B cell (primary cell): ENCODE measurements at regions not wholly inside any gene's neighbourhood (a gene's known extent, or its start where the extent isn't known, plus 50 kb on each side); places are given as distances from the start of the nearest gene placed in this dataset.

Experiments
- ATAC-seq: fragments of 200-7000 bp; cut with Tn5 transposase; one replicate; pipeline ENCODE4 v1.10.0; 2021; ENCODE audit warnings: low read depth, mild to moderate bottlenecking, moderate number of reproducible peaks, moderate library complexity
- CTCF ChIA-PET: fragments of 350-600 bp; sonication (Branson Sonifier 250); formaldehyde crosslinking; loops from one replicate; lab custom pipeline; 2021; ENCODE audit warnings: antibody characterized with exemption, inconsistent platforms; lab: Charles Lee
- POLR2A ChIA-PET: fragments of 350-600 bp; sonication (Branson Sonifier 250); formaldehyde crosslinking; loops from one replicate; lab custom pipeline; 2021; ENCODE audit warnings: antibody characterized with exemption; lab: Charles Lee
- DNase-seq: peaks from one replicate; pipeline ENCODE4 v3.0.0; 2013
- H2AFZ ChIP-seq: 2 replicates; pipeline ENCODE4 v1.6.1; 2012; ENCODE audit warnings: mild to moderate bottlenecking, low read depth, low read length; ENCODE audit not compliant: insufficient read depth, poor library complexity, severe bottlenecking
- H3K27ac ChIP-seq, 2 donors: 1 replicate in 1 of 2; 2 replicates in 1 of 2; pipeline ENCODE4 v1.5.1; 2012 to 2013; ENCODE audit warnings: low read length in 2 of 2, mild to moderate bottlenecking in 2 of 2, moderate library complexity in 1 of 2
- H3K27me3 ChIP-seq, 4 experiments: fragments of 200-600 bp in 1 of 4; sonication (generic) in 1 of 4; replicated peaks in 1 of 4; 1 replicate in 2 of 4; 2 replicates in 2 of 4; pipeline versions ENCODE4 v1.6.1 to v1.7.0; 2013 to 2016; ENCODE audit warnings: low read length in 3 of 4, mild to moderate bottlenecking in 2 of 4, mixed read lengths in 1 of 4, moderate library complexity in 1 of 4; ENCODE audit not compliant: insufficient read depth in 4 of 4, control insufficient read depth in 3 of 4; ENCODE audit errors: control extremely low read depth in 1 of 4
- H3K36me3 ChIP-seq, 2 experiments: replicated peaks in 1 of 2; 1 replicate in 1 of 2; 2 replicates in 1 of 2; pipeline versions ENCODE4 v1.6.1 to v1.7.1; 2013; ENCODE audit warnings: low read length in 1 of 2; ENCODE audit not compliant: insufficient read depth in 2 of 2, control insufficient read depth in 1 of 2; ENCODE audit errors: control extremely low read depth in 1 of 2, extremely low read depth in 1 of 2
- H3K4me1 ChIP-seq, 2 donors: fragments of 200-600 bp in 1 of 2; sonication (generic) in 1 of 2; 1 replicate in 1 of 2; 2 replicates in 1 of 2; pipeline versions ENCODE4 v1.5.1 to v1.6.1; 2013 to 2017; ENCODE audit warnings: low read length in 2 of 2; ENCODE audit not compliant: control insufficient read depth in 2 of 2, insufficient read depth in 2 of 2
- H3K4me2 ChIP-seq: replicated peaks from 2 replicates; pipeline ENCODE3; 2012; ENCODE audit warnings: mild to moderate bottlenecking, low read depth, low read length; ENCODE audit not compliant: poor library complexity, severe bottlenecking
- H3K4me3 ChIP-seq, 5 experiments: fragments of 200-600 bp in 1 of 5; sonication (generic) in 1 of 5; 1 replicate in 3 of 5; 2 replicates in 2 of 5; pipeline versions ENCODE4 v1.5.1 to v1.7.0; 2011 to 2016; ENCODE audit warnings: low read length in 4 of 5, mild to moderate bottlenecking in 4 of 5, low read depth in 2 of 5, control low read depth in 1 of 5, moderate library complexity in 1 of 5; ENCODE audit not compliant: insufficient read depth in 1 of 5; ENCODE audit errors: control extremely low read depth in 1 of 5, extremely low read depth in 1 of 5
- H3K79me2 ChIP-seq: fragments of 200-600 bp; sonication (generic); one replicate; pipeline ENCODE4 v1.6.0; 2016; ENCODE audit warnings: low read length; ENCODE audit not compliant: control insufficient read depth, insufficient read depth
- H3K9ac ChIP-seq: fragments of 200-600 bp; sonication (generic); 2 replicates; pipeline ENCODE4 v1.6.1; 2017; ENCODE audit warnings: mild to moderate bottlenecking, low read length, moderate library complexity
- H3K9me3 ChIP-seq, 3 donors: one replicate each; pipeline versions ENCODE4 v1.6.1 to v1.7.1; 2013; ENCODE audit warnings: low read length in 2 of 3; ENCODE audit not compliant: control insufficient read depth in 2 of 3, insufficient read depth in 1 of 3; ENCODE audit errors: control extremely low read depth in 1 of 3
- H4K20me1 ChIP-seq: 2 replicates; pipeline ENCODE4 v1.6.0; 2012; ENCODE audit warnings: mild to moderate bottlenecking, low read length; ENCODE audit not compliant: insufficient read depth, control insufficient read depth, poor library complexity, severe bottlenecking
- H3K27ac Mint-ChIP-seq: one replicate; pipeline ENCODE4 v1.8.0; 2021; ENCODE audit warnings: mixed read lengths
- H3K27me3 Mint-ChIP-seq: one replicate; pipeline ENCODE4 v1.8.0; 2021; ENCODE audit warnings: mixed read lengths
- H3K4me1 Mint-ChIP-seq: one replicate; pipeline ENCODE4 v1.8.0; 2021; ENCODE audit warnings: mixed read lengths
- H3K4me3 Mint-ChIP-seq: one replicate; pipeline ENCODE4 v1.8.0; 2021; ENCODE audit warnings: mixed read lengths
- H3K9me3 Mint-ChIP-seq: one replicate; pipeline ENCODE4 v1.8.0; 2022; ENCODE audit warnings: mixed read lengths; ENCODE audit not compliant: insufficient read depth
- CTCF ChIP-seq: fragments of 200-600 bp; IDR thresholded peaks from one replicate; pipeline ENCODE4 v1.8.0; 2022; ENCODE audit warnings: antibody characterized with exemption, mild to moderate bottlenecking
- EZH2 ChIP-seq: IDR thresholded peaks from 2 replicates; pipeline ENCODE4 v1.6.1; 2012; ENCODE audit warnings: borderline replicate concordance, low read depth, mild to moderate bottlenecking, moderate library complexity, low read length; ENCODE audit not compliant: insufficient read depth, poor library complexity, severe bottlenecking
- WGBS: methylation state at CpG from one replicate; pipeline ENCODE4 v1.1.5; 2013; ENCODE audit warnings: missing lambda C conversion rate; ENCODE audit not compliant: insufficient coverage; 5-methylcytosine and 5-hydroxymethylcytosine counted together
- intact Hi-C: fragments of 100-400 bp; cut with micrococcal nuclease; formaldehyde crosslinking; loops from one replicate; pipeline ENCODE4 v1.10.0; 2022

- POLR2A ChIA-PET, result no interaction called here
- Histone ChIP-seq H3K4me2 (no peak overlapping the region), H3K9me3 (peaks cover 2 to 11% (median 4%) of the 10 kb centered on the region in 3 donors), H3K27me3 (peaks cover 0 to 5% (median 0%) of the 10 kb centered on the region in 4 experiments), H4K20me1 (no peaks in the 10 kb centered on the region), H3K9ac (no peak overlapping the region), H3K36me3 (no peaks in the 10 kb centered on the region), H3K4me3 (no peak overlapping the region), H3K79me2 (no peaks in the 10 kb centered on the region), H2AFZ (no peak overlapping the region), H3K4me1 (no peaks in the 10 kb centered on the region), H3K27ac (no peak overlapping the region)
- DNase-seq (no peak), ATAC-seq (no peak)
- H3K9me3 Mint-ChIP-seq, result peaks cover 10% of the 10 kb centered on the region
- intact Hi-C loops, result no loop called here
- peaks cover 27% of the 10 kb centered on the region for H3K27me3 Mint-ChIP-seq
- H3K27ac Mint-ChIP-seq, result no peak overlapping the region
- CTCF ChIA-PET, result no interaction called here
- TF ChIP-seq EZH2, result no peak
- TF ChIP-seq CTCF, result no peak
- no peak overlapping the region for H3K4me3 Mint-ChIP-seq
- H3K4me1 Mint-ChIP-seq, result no peaks in the 10 kb centered on the region
- 91% methylated on average over 9 of the region's 14 CpGs for WGBS
These were observed 74.3 kb downstream of the RTL6 start for GRCh38 chr22:44423556-44424358.

- H4K20me1 ChIP-seq, result no peaks in the 10 kb centered on the region
- no peaks in the 10 kb centered on the region for H3K36me3 ChIP-seq
- no peak overlapping the region for H3K4me3 ChIP-seq
- Mint-ChIP-seq H3K4me1 (no peaks in the 10 kb centered on the region), H3K4me3 (no peak overlapping the region), H3K27ac (no peak overlapping the region), H3K27me3 (peaks cover 27% of the 10 kb centered on the region), H3K9me3 (peaks cover 13% of the 10 kb centered on the region)
- no peak overlapping the region for H3K9ac ChIP-seq
- ATAC-seq, result no peak
- H3K27ac ChIP-seq, result no peak overlapping the region
- intact Hi-C loops, result no loop called here
- ChIA-PET CTCF (no interaction called here), POLR2A (no interaction called here)
- no peak overlapping the region for H2AFZ ChIP-seq
- TF ChIP-seq EZH2 (no peak), CTCF (no peak)
- H3K79me2 ChIP-seq, result no peaks in the 10 kb centered on the region
- no peak for DNase-seq
- WGBS, result 60% methylated on average over 12 of the region's 12 CpGs
- no peaks in the 10 kb centered on the region for H3K4me1 ChIP-seq
- H3K4me2 ChIP-seq, result no peak overlapping the region
- peaks cover 2 to 11% (median 4%) of the 10 kb centered on the region in 3 donors for H3K9me3 ChIP-seq
- peaks cover 0 to 5% (median 0%) of the 10 kb centered on the region in 4 experiments for H3K27me3 ChIP-seq
These were observed 75.2 kb downstream of the RTL6 start for GRCh38 chr22:44422746-44423380.
